KMS-11 (cell line): ENCODE measurements at regions not wholly inside any gene's neighbourhood (a gene's known extent, or its start where the extent isn't known, plus 50 kb on each side); places are given as distances from the start of the nearest gene placed in this dataset.

ENCODE experiments used
- H2AFZ ChIP-seq: fragments of 200-600 bp; sonication (generic); 2 replicates; pipeline ENCODE4 v1.6.1; 2016; ENCODE audit warnings: antibody characterized with exemption, mixed run types, low read depth
- H3K27ac ChIP-seq: fragments of 200-600 bp; sonication (generic); 2 replicates; pipeline ENCODE4 v1.6.1; 2016; ENCODE audit warnings: mild to moderate bottlenecking, mixed run types
- H3K27me3 ChIP-seq: fragments of 200-600 bp; sonication (generic); 2 replicates; pipeline ENCODE4 v1.6.1; 2017; ENCODE audit warnings: mild to moderate bottlenecking, low read depth, mixed run types, moderate library complexity; ENCODE audit not compliant: insufficient read depth
- H3K36me3 ChIP-seq: fragments of 200-600 bp; sonication (generic); 2 replicates; pipeline ENCODE4 v1.6.1; 2017; ENCODE audit warnings: mild to moderate bottlenecking, mixed run types; ENCODE audit not compliant: insufficient read depth
- H3K4me1 ChIP-seq: fragments of 200-600 bp; sonication (generic); 2 replicates; pipeline ENCODE4 v1.6.1; 2016; ENCODE audit warnings: mild to moderate bottlenecking, low read depth, mixed run types; ENCODE audit not compliant: poor library complexity, severe bottlenecking
- H3K4me2 ChIP-seq: fragments of 200-600 bp; sonication (generic); 2 replicates; pipeline ENCODE4 v1.7.0; 2016; ENCODE audit warnings: mild to moderate bottlenecking, mixed run types
- H3K4me3 ChIP-seq: fragments of 200-600 bp; sonication (generic); IDR thresholded peaks from 2 replicates; pipeline ENCODE4 v1.6.1; 2017; ENCODE audit warnings: low read depth, low read length, mixed read lengths; ENCODE audit not compliant: insufficient read depth
- H3K79me2 ChIP-seq: fragments of 200-600 bp; sonication (generic); 2 replicates; pipeline ENCODE4 v1.6.1; 2016; ENCODE audit warnings: low read depth, mixed run types; ENCODE audit not compliant: insufficient read depth
- H3K9ac ChIP-seq: fragments of 200-600 bp; sonication (generic); 2 replicates; pipeline ENCODE4 v1.6.1; 2016; ENCODE audit warnings: mild to moderate bottlenecking, mixed run types
- H4K20me1 ChIP-seq: fragments of 200-600 bp; sonication (generic); 2 replicates; pipeline ENCODE4 v1.6.1; 2016; ENCODE audit warnings: mild to moderate bottlenecking, mixed run types; ENCODE audit not compliant: insufficient read depth
- CTCF ChIP-seq: fragments of 200-600 bp; sonication (generic); conservative IDR thresholded peaks from 2 replicates; pipeline ENCODE4 v1.6.1; 2017; ENCODE audit warnings: low read depth, mild to moderate bottlenecking, antibody characterized with exemption, low read length, moderate library complexity, mixed read lengths

- H3K9ac ChIP-seq, result no peak overlapping the region
- no peaks in the 10 kb centered on the region for H3K4me1 ChIP-seq
- H3K36me3 ChIP-seq, result no peaks in the 10 kb centered on the region
- no peak overlapping the region for H3K27ac ChIP-seq
- H3K27me3 ChIP-seq, result no peaks in the 10 kb centered on the region
- no peaks in the 10 kb centered on the region for H4K20me1 ChIP-seq
- H3K79me2 ChIP-seq, result no peaks in the 10 kb centered on the region
- no peak for TF ChIP-seq CTCF
- H3K4me3 ChIP-seq, result no peak overlapping the region
- no peak overlapping the region for H3K4me2 ChIP-seq
- no peak overlapping the region for H2AFZ ChIP-seq
Observed at GRCh38 chr21:21714426-21714825, 716.2 kb downstream of the NCAM2 start.

GRCh38 chr21:21715266-21715969, 717.2 kb downstream of the NCAM2 start:
- Histone ChIP-seq H2AFZ (no peak overlapping the region), H3K4me3 (no peak overlapping the region)

GRCh38 chr21:21722731-21723130, 724.5 kb downstream of the NCAM2 start:
- Histone ChIP-seq H3K9ac (no peak overlapping the region), H3K4me3 (no peak overlapping the region), H3K36me3 (no peaks in the 10 kb centered on the region; the same call in 1 of the 2 replicates), H3K27ac (no peak overlapping the region), H2AFZ (no peak overlapping the region), H3K4me1 (no peaks in the 10 kb centered on the region), H3K27me3 (no peaks in the 10 kb centered on the region), H4K20me1 (no peaks in the 10 kb centered on the region), H3K79me2 (no peaks in the 10 kb centered on the region), H3K4me2 (no peak overlapping the region)
- no peak for TF ChIP-seq CTCF

More at GRCh38 chr21:21715266-21715969, 717.2 kb downstream of the NCAM2 start:
- Histone ChIP-seq H4K20me1 (no peaks in the 10 kb centered on the region), H3K27me3 (no peaks in the 10 kb centered on the region), H3K4me2 (no peak overlapping the region), H3K27ac (no peak overlapping the region), H3K4me1 (no peaks in the 10 kb centered on the region), H3K36me3 (no peaks in the 10 kb centered on the region), H3K9ac (no peak overlapping the region), H3K79me2 (no peaks in the 10 kb centered on the region)
- no peak for TF ChIP-seq CTCF

- Histone ChIP-seq H3K9ac (no peak overlapping the region), H3K27ac (no peak overlapping the region), H3K4me2 (no peak overlapping the region), H3K27me3 (no peaks in the 10 kb centered on the region), H4K20me1 (no peaks in the 10 kb centered on the region), H2AFZ (no peak overlapping the region), H3K4me3 (no peak overlapping the region), H3K4me1 (no peaks in the 10 kb centered on the region), H3K79me2 (no peaks in the 10 kb centered on the region), H3K36me3 (no peaks in the 10 kb centered on the region)
- no peak for TF ChIP-seq CTCF
Observed at GRCh38 chr21:21730512-21730911, 732.3 kb downstream of the NCAM2 start.
